Cerebellar cortex (tissue), 1 donor: ENCODE measurements at regions not wholly inside any gene's neighbourhood (a gene's known extent, or its start where the extent isn't known, plus 50 kb on each side); places are given as distances from the start of the nearest gene placed in this dataset.
"Not testable (repeated sequence)": the region's sequence is repeated elsewhere in the genome, so short reads cannot be mapped to it uniquely, and the experiment has no call there.

Source experiments
- DNase-seq: peaks from one replicate; pipeline ENCODE4 v3.0.0-alpha.2; 2015; ENCODE audit warnings: low spot score

DNA sequence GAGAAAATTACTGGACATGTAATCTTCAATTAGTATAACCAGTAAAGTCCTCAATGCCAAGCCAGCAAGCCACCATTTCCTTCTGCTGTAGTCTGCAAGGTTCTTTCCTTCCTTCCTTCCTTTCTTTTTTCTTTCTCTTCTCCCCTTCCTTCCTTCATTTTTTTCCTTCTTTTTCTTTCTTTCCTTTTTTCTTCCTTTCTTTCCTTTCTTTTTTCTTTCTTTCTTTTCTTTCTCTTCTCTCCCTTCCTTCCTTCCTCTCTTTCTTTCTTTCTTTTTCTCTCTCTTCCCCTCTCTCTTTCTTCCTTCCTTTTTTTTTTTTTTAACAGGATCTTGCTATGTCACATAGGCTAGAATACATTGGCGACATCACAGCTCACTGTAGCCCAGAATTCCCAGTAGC is 369.8 kb downstream of the SEMA3D start:
- DNase-seq = no peak

DNA sequence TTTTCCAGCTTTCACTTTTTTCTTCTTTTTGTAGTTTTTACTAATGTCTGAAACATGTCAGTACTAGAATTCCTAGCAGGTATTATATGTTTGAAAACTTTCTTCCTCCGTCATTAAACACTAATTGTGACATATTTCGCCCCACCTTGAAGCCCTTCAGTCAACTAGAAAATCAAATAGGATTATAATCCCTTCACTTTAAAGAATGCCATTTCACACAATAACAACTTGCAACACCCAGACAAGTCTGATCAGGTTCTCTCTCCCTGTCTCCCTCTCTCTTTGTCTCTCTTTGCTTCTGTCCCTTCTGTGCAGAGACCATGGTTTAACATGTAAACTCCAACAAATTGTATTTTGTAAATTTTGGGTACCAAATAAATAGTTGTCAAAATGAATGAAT is 373.5 kb downstream of the SEMA3D start:
- DNase-seq = no peak

DNA sequence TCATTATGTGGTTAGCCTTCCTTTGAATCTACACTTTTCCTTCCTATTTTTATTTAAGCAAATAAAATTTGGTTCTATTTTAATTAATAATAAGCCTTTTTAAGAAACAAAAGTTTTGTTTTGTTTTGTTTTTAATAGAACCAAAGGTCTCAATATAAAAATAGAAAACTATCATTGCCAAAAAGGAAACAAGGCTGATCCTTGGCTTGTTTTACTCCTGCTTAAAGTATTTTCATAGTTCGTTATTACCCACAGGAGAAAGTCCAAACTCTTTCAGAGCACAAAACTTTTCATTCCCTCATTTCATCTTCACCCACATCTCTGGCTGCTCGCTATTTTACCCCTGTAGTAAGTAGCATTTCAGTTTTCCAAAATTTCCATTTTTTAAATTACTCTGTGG is 374.8 kb downstream of the SEMA3D start:
- no peak for DNase-seq

DNA sequence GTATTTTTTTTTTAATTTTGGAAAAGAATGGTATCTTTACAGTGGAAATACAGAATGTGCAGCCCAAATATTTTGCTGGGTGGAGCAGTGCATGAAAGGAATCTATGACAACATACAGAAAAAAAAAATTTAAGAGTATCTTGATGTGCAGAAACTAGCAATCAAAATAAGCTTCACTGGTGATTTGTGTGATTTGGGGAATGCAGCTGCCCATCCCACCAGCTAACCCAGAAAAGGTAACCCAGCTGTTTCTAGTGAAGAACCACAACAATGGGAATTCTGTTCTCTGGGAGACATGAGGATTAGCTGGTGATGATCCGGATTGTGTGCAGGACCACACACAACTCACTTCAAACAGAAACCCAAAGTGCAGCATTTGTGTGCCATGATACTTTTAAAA is 375.5 kb downstream of the SEMA3D start:
- no peak for DNase-seq

DNA sequence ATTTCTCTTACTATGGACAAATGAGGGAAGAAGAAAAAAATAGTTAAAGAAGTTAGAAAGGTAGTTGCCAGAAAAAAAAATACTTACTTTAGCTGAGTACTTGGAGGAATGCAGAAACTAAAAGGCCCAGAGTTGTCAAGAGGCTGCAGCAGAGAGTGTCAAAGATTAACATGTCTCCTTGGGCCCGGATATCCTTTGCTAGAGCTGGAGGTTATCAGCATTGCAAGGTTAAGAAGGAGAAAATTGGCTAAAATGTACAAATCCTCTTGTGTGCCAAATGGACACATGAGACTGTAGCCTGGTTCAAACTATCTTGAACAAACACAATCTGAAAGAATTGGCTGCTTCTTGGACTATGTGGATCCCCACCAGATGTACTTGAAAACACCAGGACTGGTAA is 377.0 kb downstream of the SEMA3D start:
- DNase-seq = no peak

DNA sequence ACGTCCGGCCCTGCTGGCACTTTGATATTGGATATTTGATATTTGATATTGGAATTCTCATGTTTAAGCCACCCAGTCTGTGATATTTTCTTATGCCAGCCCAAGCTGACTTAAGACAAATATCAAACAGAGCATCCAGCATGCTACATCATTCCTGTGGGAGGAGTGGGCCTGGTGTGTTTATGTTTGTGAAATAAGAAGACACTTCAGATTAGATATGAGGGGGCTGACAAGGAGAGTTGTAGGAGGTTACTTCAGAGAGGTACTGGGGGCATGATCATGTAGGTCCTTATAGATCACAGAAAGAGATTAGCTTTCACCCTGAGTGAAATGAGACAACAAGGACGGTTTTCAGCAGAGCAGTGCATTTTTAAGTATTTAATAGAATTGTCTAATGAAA is 382.9 kb downstream of the SEMA3D start:
- DNase-seq = no peak

DNA sequence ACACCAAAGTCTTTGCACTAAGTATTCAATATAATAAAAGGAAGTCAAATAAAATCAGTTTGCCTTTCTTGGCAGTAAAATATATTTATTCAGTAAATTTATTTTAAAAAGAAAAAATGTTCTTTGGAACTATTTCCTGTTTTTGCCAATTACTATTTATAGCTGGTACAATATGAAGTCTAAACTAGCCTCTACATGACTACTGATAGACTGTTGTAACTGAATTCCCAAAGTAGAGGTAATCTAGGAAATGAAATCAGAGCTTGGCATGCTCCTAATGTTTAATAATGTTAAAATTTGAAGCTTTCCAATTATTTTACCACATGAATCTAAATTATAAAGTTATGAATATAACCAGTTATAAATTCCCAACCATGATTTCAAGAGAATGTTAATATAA is 385.5 kb downstream of the SEMA3D start:
- no peak for DNase-seq

DNA sequence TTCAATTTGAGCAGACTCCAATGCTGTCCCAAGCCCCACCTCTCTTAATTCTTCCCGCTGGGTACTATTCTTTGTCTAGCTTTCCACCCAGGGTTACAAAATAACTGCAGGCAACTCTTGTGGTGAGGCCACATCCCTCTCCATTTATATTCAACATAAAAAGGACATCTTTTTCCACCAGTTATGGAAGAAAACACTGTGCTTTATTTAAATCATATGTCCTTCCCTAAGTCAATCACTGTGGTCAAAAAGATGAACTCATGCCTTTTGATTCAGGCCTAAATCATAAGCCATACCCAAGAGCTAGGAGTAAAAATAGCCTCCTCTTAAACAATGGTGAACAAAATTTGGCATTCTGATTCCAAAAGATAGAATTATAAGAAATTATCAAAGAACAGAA is 386.0 kb downstream of the SEMA3D start:
- no peak for DNase-seq

DNA sequence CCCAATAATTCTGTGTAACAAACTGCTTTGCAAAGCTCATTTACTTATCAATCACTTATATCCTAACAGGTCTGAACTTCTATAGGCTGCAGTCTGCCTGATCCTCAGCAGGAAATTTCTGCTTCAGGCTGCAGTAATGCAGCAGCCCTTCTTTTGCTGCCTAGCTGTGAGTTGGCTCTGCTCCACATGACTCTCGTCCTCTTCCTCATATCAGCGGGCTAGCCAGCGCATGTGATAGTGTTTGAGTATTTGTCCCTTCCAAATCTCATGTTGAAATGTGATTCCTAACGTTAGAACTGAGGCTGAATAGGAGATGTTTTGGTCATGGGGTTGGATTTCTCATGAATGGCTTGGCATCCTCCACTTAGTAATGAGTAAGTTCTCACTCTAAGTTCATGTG is 387.8 kb downstream of the SEMA3D start:
- DNase-seq = no peak

DNA sequence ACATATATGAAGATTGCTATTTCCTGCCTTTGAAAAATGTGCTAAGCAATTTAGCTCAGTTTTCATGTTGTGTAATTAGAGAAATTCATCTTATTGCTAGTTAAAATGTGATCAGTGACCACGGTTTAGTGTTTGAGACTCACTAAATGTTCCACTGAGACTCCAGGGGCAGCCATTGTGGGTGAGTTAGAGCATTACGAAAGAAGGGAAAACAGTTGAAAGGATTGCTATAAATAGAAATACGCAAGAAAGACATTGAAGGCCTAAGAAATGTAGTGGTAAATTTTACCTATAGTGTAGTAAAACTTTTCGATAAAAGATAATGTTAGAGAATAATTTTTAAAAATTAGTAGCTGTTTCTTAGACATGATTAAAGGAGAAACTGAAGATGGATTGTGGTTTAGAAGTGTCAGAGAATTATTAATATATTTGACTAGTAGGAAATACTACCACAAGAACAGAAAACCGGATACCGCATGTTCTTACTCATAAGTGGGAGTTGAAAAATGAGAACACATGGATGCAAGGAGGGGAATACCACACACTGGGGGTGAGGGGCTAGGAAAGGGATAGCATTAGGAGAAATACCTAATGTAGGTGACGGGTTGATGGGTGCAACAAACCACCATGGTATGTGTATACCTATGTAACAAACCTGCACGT is 394.5 kb downstream of the SEMA3D start:
- DNase-seq = no peak

DNA sequence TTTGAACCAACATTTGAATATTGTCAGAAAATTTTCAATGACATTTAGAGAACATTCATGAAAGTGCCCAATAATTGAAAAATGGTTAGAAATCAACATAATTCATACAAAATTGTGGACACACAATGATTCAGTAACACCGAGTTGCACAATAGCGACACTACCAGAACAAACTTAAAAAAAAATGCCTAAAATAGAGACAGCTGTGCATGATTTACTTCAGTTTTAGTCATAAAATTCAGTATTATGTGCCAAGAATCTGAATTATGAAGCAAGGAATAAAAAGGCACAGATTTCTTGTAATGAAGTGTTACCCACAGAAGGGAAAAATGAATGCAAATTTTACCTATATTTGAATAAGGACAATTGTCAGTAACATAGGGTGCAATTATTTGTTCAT is 396.0 kb downstream of the SEMA3D start:
- no peak for DNase-seq

DNA sequence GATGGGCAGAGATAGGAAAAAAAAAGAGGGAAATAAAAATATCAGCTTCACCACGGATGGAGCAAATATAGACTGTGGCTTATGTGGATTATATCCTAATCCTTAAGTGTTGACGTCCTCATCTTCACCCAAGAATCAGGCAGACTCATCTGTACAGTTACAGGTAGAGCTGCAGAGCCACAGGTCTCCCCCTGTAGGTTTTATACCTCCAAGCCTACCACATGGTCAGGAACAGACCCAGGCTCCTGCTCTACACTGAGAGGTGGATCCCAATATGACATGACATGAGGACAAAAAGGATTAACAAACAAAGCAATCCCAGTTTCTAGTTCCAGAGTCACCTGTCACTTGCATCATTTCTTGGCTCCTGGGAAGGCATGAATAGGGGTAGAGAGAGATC is 400.8 kb downstream of the SEMA3D start:
- DNase-seq = no peak

DNA sequence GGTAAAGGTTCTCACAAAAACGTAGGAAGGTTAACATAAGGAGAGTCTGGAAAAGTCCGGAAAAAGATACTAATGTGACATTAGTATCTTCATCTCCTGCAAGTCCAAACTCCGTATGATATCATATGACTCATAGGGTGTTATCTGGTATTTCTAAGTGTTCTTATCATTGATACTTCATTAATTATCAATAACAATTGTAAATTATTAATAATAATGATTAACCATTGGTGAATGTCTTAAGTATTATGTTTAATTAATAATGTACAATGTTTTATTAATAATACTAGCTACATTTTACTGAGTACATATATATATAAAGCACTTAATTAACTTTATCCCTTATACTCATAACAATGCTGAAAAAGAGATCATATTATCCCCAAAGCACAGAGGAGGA is 402.4 kb downstream of the SEMA3D start:
- DNase-seq = no peak

DNA sequence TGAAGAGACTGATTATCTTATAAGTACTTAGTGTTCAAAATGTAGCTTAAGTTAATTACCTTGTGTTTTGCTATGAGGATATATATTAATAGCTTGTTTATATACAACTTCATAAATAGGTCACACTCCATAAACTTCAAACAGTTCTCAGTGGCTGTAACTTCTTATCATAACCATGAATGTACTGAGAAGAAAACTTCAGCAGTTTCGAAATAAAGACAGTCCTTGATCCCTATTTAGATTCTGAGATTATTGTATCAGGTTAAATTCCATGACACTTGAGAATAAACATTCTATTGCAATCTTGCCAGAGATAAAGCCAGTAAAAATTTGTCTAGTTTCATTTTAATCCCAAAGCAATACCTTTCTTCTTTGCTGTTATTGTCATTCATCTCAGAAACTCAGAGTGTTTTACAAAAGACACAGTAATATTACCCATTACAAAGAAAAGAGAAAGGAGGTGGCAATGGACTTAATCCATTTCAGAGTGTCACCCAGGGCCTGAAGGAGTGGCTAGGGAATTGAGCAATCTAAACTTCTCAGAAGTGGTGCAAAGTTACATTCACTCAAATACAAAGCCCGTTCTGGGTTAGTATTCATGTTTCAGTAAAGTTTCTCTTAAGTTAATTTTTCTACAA is 403.6 kb downstream of the SEMA3D start:
- DNase-seq = no peak

DNA sequence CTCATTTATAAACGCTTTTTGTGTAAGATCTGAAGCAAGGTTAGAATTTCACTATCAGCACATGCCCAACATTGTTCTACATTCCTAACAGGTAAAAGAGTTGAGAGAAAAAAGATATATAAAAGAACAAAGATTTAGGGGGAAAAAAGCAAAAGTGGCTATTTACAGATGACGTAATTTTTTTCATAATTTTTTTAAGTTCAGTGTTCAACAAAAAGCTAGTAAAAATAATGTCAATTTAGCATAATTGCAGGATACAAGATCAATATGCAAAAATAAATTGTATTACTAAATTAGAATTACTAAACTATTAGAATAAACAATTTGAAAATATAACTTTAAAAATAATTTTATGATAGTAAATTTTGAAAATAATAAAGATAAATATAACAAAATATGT is 405.0 kb downstream of the SEMA3D start:
- DNase-seq = no peak

DNA sequence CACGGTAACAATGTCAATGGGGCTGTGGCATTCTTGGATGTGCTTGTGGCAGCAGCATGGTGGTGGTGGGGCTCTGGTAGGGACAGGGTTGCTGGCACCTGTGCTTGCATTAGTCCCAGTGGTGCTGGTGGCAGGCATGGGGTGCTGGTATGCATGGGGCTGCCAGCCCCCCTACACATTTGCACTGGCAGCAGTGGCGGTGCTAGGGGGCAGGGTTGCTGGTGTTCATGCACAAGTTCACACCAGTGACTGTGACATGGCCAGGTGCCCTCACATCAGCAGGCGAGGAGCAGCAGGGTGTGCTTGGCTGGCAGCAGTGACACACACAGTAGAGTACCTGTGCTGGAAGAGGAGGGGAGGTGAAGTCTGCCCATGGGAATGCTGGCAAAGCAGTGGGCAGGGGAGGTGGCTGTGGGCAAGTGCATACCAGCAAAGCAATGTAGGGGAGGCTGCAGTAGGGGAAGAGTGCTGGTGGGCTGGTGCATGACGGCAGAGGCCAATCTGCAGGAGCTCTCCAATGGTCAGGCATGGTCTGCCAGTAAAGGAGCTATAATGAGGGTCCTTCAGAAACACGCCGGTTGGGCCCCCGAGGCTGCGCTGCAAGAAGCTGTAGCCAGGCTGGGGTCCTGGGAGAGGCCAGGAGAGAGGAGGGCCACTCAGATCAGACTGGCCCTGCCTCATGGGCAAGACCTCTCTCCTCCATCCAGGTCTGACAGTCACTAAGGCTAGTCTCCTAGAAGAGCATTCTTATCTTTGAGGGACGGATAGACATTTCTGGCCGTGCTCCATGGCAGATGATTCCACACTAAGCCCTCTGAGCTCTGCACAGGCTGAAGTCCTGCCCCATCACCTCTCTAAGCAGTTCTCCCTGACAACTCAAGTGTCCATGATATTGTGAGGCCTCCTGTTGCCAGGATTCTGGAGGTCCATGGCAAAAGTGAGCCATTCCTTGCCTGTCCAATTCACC is 406.4 kb downstream of the SEMA3D start:
- DNase-seq = no peak

DNA sequence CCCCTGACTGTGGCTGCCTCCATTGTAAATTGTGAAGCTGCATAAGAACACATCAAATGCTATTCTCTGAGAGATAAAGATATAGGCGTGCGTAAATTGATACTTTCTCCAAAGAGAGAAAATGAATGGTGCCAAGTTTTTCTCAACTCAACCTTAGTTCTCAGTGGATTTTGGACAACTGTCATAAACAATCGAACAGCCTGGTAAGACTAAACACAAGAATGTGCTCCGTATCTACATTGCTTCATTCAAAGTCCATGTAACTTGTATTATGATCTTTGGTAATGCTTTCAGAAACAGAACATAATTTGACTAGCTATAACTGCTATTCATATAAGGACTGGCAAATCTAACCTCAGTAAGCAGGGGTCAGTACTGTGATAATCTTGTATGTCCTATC is 429.1 kb downstream of the SEMA3D start:
- DNase-seq = no peak

DNA sequence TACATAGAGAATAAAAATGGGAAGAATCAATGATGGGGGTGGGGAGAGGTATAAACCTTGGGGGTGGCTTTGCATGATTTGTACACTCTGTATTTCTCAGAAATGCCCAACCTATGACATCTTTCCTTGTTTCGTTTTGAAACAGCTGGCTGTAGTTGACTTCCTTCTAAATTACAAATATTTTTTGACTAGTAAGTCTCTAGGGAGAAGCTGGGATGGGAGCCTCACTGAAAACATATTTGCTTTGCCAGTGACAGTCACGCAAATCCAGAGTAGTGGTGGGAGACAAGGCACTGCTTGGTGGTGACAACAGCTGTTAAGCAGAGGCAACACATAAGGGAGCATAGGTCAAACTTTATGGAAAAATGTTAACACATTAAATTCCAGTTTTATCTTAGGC is 440.5 kb downstream of the SEMA3D start:
- no peak for DNase-seq

DNA sequence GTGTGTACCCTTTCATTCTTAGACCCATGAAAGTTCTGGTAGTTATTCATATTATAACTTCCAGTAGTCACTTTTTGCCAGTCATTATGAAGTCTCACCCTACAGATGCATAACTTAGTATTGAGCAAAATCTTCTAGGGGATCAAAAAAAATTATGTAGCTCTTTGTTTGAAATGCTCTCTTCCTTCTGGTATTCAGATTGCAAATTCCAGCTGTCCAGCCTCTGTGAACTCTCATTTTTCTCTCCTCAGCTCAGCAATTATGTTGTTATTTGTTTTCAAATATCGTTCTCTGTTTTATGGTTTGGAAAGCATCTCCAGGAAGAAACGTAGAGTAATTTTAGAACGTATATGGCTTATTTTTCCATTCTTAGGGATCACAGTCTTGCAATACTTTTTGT is 442.5 kb downstream of the SEMA3D start:
- DNase-seq = no peak

DNA sequence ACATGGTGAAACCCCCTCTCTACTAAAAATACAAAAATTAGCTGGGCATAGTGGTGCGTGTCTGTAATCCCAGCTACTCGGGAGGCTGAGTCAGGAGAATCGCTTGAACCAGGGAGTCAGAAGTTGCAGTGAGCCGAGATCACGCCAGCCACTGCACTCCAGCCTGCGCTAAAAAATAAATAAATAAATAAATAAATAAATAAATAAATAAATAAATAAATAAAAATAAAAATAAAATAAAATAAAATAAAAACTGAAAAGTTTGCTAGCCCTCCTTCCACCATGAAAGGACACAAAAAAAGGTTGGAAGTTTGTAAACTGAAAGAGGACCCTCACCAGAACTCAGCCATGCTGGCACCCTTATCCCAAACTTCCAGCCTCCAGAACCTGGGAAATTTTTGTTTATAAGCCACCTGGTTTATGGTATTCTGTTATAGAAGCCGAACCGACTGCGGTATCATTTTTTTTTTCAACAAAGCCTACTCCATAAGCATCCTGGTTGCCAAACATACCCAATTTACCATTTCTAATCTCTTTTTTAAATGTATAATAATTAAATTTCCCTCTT is 448.2 kb downstream of the SEMA3D start:
- no peak for DNase-seq

DNA sequence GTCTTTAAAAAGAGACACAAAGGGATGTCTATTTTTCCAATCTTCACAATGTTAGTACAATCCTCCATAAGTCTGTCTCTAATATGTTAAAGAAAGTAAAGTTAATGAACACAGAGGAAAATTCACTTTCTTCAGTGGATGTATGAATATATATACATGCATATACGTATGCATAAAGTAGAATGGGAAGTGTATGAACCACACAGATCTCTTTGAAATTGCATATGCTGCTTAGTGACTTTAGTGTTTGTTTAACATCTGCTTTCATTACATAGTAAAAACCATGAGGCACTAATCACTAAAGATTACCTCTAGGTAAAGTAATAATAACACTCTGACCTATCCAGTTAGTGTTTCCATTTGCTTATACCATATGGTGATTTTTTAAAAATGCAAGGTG is 451.2 kb downstream of the SEMA3D start:
- no peak for DNase-seq

DNA sequence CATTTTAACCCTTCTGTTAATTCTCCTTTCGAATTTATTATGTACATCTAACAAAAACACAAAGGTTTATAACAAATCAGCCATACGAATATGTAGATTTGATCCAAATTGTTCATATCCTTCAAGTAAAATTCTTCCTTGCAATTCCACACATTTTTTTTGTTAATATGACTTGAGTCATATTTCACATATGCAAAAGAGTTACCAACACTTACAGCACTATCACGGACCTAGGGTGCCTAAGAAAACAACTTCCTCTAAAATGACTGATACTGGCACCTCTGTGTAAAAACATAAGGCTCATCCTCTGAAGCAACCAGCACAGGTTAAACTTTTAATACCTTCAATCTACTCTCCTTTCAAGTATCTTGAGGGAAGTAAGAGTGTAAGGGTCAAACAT is 451.8 kb downstream of the SEMA3D start:
- no peak for DNase-seq

DNA sequence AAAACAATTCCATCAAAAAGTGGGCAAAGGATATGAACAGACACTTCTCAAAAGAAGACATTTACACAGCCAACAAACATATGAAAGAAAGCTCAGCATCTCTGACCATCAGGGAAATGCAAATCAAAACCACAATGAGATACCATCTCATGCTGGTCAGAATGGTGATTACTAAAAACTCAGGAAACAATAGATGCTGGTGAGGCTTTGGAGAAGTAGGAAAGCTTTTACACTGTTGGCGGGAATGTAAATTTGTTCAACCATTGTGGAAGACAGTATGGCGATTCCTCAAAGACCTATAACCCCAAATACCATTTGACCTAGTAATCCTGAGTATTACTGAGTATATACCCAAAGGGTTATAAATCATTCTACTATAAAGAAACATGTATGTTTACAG is 452.9 kb downstream of the SEMA3D start:
- DNase-seq = not testable (repeated sequence)
